Activated CD4-positive, alpha-beta T cell treated with anti-CD3 and anti-CD28 coated beads, Interleukin-2, amount 10 ng/mL, durations not matched to agents 7 days and 5 days (primary cell): ENCODE measurements at regions not wholly inside any gene's neighbourhood (a gene's known extent, or its start where the extent isn't known, plus 50 kb on each side); places are given as distances from the start of the nearest gene placed in this dataset.

Source experiments
- CTCF ChIA-PET: fragments of 350-600 bp; sonication (Branson Sonifier 250); formaldehyde crosslinking; loops from one replicate; lab custom pipeline; 2021; ENCODE audit warnings: antibody characterized with exemption; lab: Charles Lee
- POLR2A ChIA-PET: fragments of 350-600 bp; sonication (Branson Sonifier 250); formaldehyde crosslinking; loops from one replicate; lab custom pipeline; 2021; ENCODE audit warnings: antibody characterized with exemption; lab: Charles Lee
- DNase-seq: peaks from one replicate; pipeline ENCODE4 v3.0.0-alpha.2; 2020
- H3K27ac Mint-ChIP-seq: one replicate; pipeline ENCODE4 v1.8.0; 2021; ENCODE audit warnings: mild to moderate bottlenecking, moderate library complexity, mixed read lengths
- H3K27me3 Mint-ChIP-seq: one replicate; pipeline ENCODE4 v1.8.0; 2021; ENCODE audit warnings: mixed read lengths
- H3K36me3 Mint-ChIP-seq: one replicate; pipeline ENCODE4 v1.8.0; 2021; ENCODE audit warnings: low read depth, mixed read lengths
- H3K4me1 Mint-ChIP-seq: one replicate; pipeline ENCODE4 v1.8.0; 2021; ENCODE audit warnings: mixed read lengths
- H3K4me3 Mint-ChIP-seq: one replicate; pipeline ENCODE4 v1.8.0; 2021; ENCODE audit warnings: mild to moderate bottlenecking, moderate library complexity, mixed read lengths
- H3K9me3 Mint-ChIP-seq: one replicate; pipeline ENCODE4 v1.8.0; 2021; ENCODE audit warnings: mixed read lengths

DNA sequence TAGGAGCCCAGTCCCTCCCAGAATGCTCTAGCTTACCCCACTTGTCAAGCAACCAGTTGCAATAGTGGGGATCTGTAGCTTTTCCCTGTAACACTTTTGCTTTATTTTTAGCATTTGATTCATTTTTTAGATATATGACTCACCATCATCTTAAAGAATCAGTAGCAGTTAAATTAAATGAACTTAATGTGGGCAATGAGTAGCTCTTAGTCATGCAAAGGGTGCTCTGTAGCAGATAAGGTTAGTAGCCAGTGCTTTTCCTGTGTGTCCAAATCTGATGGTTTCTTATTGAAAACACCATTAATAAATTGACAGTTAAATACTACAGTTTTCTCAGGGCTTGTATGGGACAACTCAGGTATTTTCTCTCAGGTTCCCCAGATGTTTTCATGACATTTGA is 311.8 kb downstream of the RERGL start:
- H3K36me3 Mint-ChIP-seq = no peaks in the 10 kb centered on the region
- no peak overlapping the region for H3K27ac Mint-ChIP-seq
- ChIA-PET CTCF (no interaction called here), POLR2A (no interaction called here)
- H3K9me3 Mint-ChIP-seq = peaks cover 8% of the 10 kb centered on the region
- no peak for DNase-seq
- H3K4me1 Mint-ChIP-seq = no peaks in the 10 kb centered on the region
- H3K27me3 Mint-ChIP-seq = no peaks in the 10 kb centered on the region
- H3K4me3 Mint-ChIP-seq = no peak overlapping the region

DNA sequence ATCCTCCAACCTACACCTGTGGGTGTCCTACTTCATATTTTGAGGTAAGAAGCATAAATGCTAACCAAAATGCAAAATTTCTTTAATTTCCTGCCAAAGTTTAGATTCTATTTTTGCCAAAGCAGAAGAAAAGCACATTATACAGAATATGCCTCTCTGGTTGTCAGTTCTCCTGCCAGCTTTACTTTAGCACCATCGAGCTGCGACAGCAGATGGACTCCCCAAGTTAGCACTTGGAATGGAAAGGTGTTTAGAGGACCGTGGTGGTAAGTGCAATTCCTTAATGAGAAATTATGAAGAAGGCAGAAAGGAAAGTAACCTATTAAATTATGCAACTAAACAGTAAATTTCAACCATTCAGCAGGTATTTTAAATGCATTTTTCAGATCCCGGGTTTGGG is 326.6 kb downstream of the RERGL start:
- Mint-ChIP-seq H3K27ac (no peak overlapping the region), H3K4me1 (no peaks in the 10 kb centered on the region), H3K9me3 (peaks cover 20% of the 10 kb centered on the region), H3K36me3 (no peaks in the 10 kb centered on the region), H3K27me3 (no peaks in the 10 kb centered on the region), H3K4me3 (no peak overlapping the region)
- ChIA-PET POLR2A (no interaction called here), CTCF (no interaction called here)
- no peak for DNase-seq

DNA sequence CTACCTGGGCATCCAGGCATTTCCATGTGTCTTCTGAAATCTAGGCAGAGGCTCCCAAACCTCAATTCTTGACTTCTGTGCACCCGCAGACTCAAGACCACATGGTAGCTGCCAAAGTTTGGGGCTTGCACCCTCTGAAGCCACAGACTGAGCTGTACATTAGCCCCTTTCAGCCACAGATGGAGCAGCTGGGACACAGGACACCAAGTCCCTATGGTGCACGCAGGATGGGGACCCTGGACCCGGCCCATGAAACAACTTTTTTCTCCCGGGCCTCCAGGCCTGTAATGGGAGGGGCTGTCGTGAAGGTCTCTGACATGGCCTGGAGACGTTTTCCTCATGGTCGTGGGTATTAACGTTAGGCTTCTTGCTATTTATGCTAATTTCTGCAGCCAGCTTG is 330.0 kb downstream of the RERGL start:
- ChIA-PET POLR2A (no interaction called here), CTCF (no interaction called here)
- Mint-ChIP-seq H3K4me3 (no peak overlapping the region), H3K36me3 (no peaks in the 10 kb centered on the region), H3K27ac (no peak overlapping the region), H3K27me3 (no peaks in the 10 kb centered on the region), H3K9me3 (peaks cover 25% of the 10 kb centered on the region), H3K4me1 (no peaks in the 10 kb centered on the region)
- no peak for DNase-seq
